HCT116 (cell line): ENCODE measurements at regions not wholly inside any gene's neighbourhood (a gene's known extent, or its start where the extent isn't known, plus 50 kb on each side); places are given as distances from the start of the nearest gene placed in this dataset.
"Not testable (repeated sequence)": the region's sequence is repeated elsewhere in the genome, so short reads cannot be mapped to it uniquely, and the experiment has no call there.

Experiments used
- ATAC-seq: fragments of 200-7000 bp; cut with Tn5 transposase; 2 replicates; pipeline ENCODE4 v1.9.1; 2020; ENCODE audit warnings: mild to moderate bottlenecking, moderate library complexity
- BruUV-seq: library from RNA; stranded (reverse); fragments of 400-500 nt; replicated peaks from 2 replicates; lab custom pipeline; 2021; lab: Mats Ljungman, UMichigan
- CTCF ChIA-PET: fragments of 300-600 bp; sonication (Branson Sonifier 250); formaldehyde crosslinking; loops from one replicate; lab custom pipeline; 2021; ENCODE audit warnings: antibody characterized with exemption; lab: Charles Lee
- POLR2A ChIA-PET: fragments of 300-600, 350-600 bp; sonication (Branson Sonifier 250); formaldehyde crosslinking; loops from one replicate; lab custom pipeline; 2021; ENCODE audit warnings: antibody characterized with exemption; lab: Charles Lee
- RAD21 ChIA-PET, 2 experiments: fragments of 300-600 bp; sonication (Branson Sonifier 250); formaldehyde crosslinking; loops; one replicate each; lab custom pipeline; 2023; ENCODE audit warnings: low total read pairs in 2 of 2; ENCODE audit not compliant: uncharacterized antibody in 2 of 2, unreplicated experiment in 2 of 2, low non-redundant PET in 1 of 2; lab: Charles Lee
- DNase-seq: peaks from one replicate; pipeline ENCODE4 v3.0.0-alpha.2; 2010; ENCODE audit warnings: low read depth, low spot score
- H2AFZ ChIP-seq: fragments of 200-600 bp; shearing (Covaris generic), sonication (generic); 2 replicates; pipeline ENCODE4 v1.6.1; 2017; ENCODE audit warnings: low read depth, mixed run types, mixed read lengths, antibody characterized with exemption, low read length; ENCODE audit not compliant: poor library complexity, severe bottlenecking
- H3K27ac ChIP-seq: 2 replicates; pipeline ENCODE4 v1.5.1; 2012; ENCODE audit warnings: low read depth, low read length
- H3K27me3 ChIP-seq: fragments of 200-600 bp; sonication (generic); 2 replicates; pipeline ENCODE4 v1.6.1; 2016; ENCODE audit warnings: mixed run types, low read length, mixed read lengths; ENCODE audit not compliant: insufficient read depth
- H3K36me3 ChIP-seq, 2 experiments: fragments of 200-500 bp in 1 of 2; fragments of 200-600 bp in 1 of 2; sonication (Bioruptor generic) in 1 of 2; sonication (generic) in 1 of 2; 2 replicates each; pipeline versions ENCODE4 v1.5.1 to v1.6.1; 2014 to 2016; ENCODE audit warnings: low read length in 2 of 2, inconsistent platforms in 1 of 2, mixed read lengths in 1 of 2, mixed run types in 1 of 2; ENCODE audit not compliant: insufficient read depth in 2 of 2, control insufficient read depth in 1 of 2
- H3K4me1 ChIP-seq, 2 experiments: fragments of 200-600 bp in 1 of 2; sonication (generic) in 1 of 2; 2 replicates each; pipeline versions ENCODE4 v1.5.1 to v1.6.1; 2012 to 2017; ENCODE audit warnings: low read length in 2 of 2, inconsistent platforms in 1 of 2, mild to moderate bottlenecking in 1 of 2, mixed read lengths in 1 of 2, mixed run types in 1 of 2, moderate library complexity in 1 of 2; ENCODE audit not compliant: insufficient read depth in 2 of 2, control insufficient read depth in 1 of 2
- H3K4me2 ChIP-seq: fragments of 200-600 bp; sonication (generic); 2 replicates; pipeline ENCODE4 v1.6.1; 2017; ENCODE audit warnings: mixed run types, low read length, mixed read lengths
- H3K4me3 ChIP-seq, 2 experiments: fragments of 200-600 bp in 1 of 2; sonication (generic) in 1 of 2; replicated peaks in 1 of 2; 2 replicates each; pipeline ENCODE4 v1.5.1; 2011 to 2016; ENCODE audit warnings: low read length in 2 of 2, control low read depth in 1 of 2, low read depth in 1 of 2, mild to moderate bottlenecking in 1 of 2, mixed read lengths in 1 of 2, mixed run types in 1 of 2
- H3K79me2 ChIP-seq: fragments of 200-600 bp; sonication (generic); 2 replicates; pipeline ENCODE4 v1.6.1; 2017; ENCODE audit warnings: mild to moderate bottlenecking, mixed run types, low read length, moderate library complexity, mixed read lengths; ENCODE audit not compliant: insufficient read depth
- H3K9ac ChIP-seq: fragments of 200-600 bp; sonication (generic); 2 replicates; pipeline ENCODE4 v1.6.1; 2016; ENCODE audit warnings: low read length, mixed read lengths
- H3K9me2 ChIP-seq: fragments of 200-600 bp; sonication (generic), shearing (Covaris generic); 2 replicates; pipeline ENCODE4 v1.6.1; 2017; ENCODE audit warnings: mixed run types, mild to moderate bottlenecking, moderate library complexity; ENCODE audit not compliant: insufficient read depth
- H3K9me3 ChIP-seq, 2 experiments: fragments of 200-500 bp in 1 of 2; fragments of 200-600 bp in 1 of 2; sonication (Bioruptor generic) in 1 of 2; sonication (generic) in 1 of 2; 2 replicates each; pipeline ENCODE4 v1.6.1; 2014 to 2017; ENCODE audit warnings: low read length in 2 of 2, mixed read lengths in 2 of 2, inconsistent platforms in 1 of 2, low read depth in 1 of 2, mild to moderate bottlenecking in 1 of 2, mixed run types in 1 of 2, moderate library complexity in 1 of 2; ENCODE audit not compliant: control insufficient read depth in 1 of 2, insufficient read depth in 1 of 2
- H4K20me1 ChIP-seq: fragments of 200-600 bp; sonication (generic), shearing (Covaris generic); 2 replicates; pipeline ENCODE4 v1.6.1; 2017; ENCODE audit warnings: mixed run types, mild to moderate bottlenecking, moderate library complexity; ENCODE audit not compliant: insufficient read depth
- CEBPB ChIP-seq: IDR thresholded peaks from 2 replicates; pipeline ENCODE4 v1.6.1; 2012; ENCODE audit warnings: low read depth
- ELF1 ChIP-seq: IDR thresholded peaks from 2 replicates; pipeline ENCODE4 v1.6.1; 2012; ENCODE audit warnings: low read depth, borderline replicate concordance
- FOSL1 ChIP-seq: IDR thresholded peaks from 2 replicates; pipeline ENCODE4 v1.6.1; 2012; ENCODE audit warnings: low read depth
- POLR2AphosphoS5 ChIP-seq: IDR thresholded peaks from 2 replicates; pipeline ENCODE4 v1.6.1; 2011; ENCODE audit warnings: mild to moderate bottlenecking, low read depth, low read length, moderate library complexity
- SIN3A ChIP-seq: IDR thresholded peaks from 2 replicates; pipeline ENCODE4 v1.6.1; 2012; ENCODE audit warnings: low read depth
- SRF ChIP-seq: IDR thresholded peaks from 2 replicates; pipeline ENCODE4 v1.6.1; 2012; ENCODE audit warnings: low read depth
- YY1 ChIP-seq: IDR thresholded peaks from 2 replicates; pipeline ENCODE4 v1.6.1; 2011; ENCODE audit warnings: low read length, low read depth, moderate library complexity, mild to moderate bottlenecking; ENCODE audit not compliant: insufficient replicate concordance; ENCODE audit errors: extremely low read depth
- intact Hi-C: fragments of 100-400 bp; cut with micrococcal nuclease; formaldehyde crosslinking; loops from 2 replicates; pipeline ENCODE4 v1.10.0; 2022

DNA sequence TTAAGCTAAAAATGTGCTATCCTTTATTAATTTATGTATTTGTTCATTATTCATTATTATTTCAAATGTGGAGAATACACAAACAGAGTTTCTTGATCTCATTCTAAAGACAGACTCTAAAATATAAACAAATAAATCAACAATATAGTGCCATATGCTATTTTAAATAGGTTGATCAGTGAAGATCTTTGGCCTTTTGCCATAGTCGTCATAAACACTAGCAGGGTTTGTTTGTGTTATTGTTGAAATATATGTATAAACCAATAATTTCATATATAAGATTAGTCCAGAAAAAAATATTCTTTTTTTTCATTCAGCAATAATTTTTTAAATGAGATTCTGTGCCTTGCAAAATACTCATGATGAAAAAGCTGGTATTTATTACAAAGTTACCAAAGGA, 62.1 kb upstream of the KYNU start:
- ChIA-PET POLR2A (no interaction called here), RAD21 (interaction anchor here in 1 of 2 experiments (0.6 kb wide), 1 partner anchor 346 kb away, joined by 3 read pairs; no protein-coding TSS in a partner anchor), CTCF (no interaction called here)
- Histone ChIP-seq H3K4me3 (no peak overlapping the region), H4K20me1 (no peaks in the 10 kb centered on the region), H3K79me2 (no peaks in the 10 kb centered on the region), H2AFZ (no peak overlapping the region), H3K9ac (no peak overlapping the region), H3K27ac (no peak overlapping the region), H3K4me1 (no peaks in the 10 kb centered on the region), H3K36me3 (no peaks in the 10 kb centered on the region), H3K4me2 (no peak overlapping the region), H3K27me3 (no peaks in the 10 kb centered on the region), H3K9me2 (no peaks in the 10 kb centered on the region), H3K9me3 (no peaks in the 10 kb centered on the region)
- intact Hi-C loops = no loop called here
- ATAC-seq = no peak
- no peak for DNase-seq
- no peak for TF ChIP-seq POLR2AphosphoS5
- no peak for TF ChIP-seq FOSL1
- no peak for TF ChIP-seq YY1
- no peak for TF ChIP-seq SRF
- no TSS peak for BruUV-seq

DNA sequence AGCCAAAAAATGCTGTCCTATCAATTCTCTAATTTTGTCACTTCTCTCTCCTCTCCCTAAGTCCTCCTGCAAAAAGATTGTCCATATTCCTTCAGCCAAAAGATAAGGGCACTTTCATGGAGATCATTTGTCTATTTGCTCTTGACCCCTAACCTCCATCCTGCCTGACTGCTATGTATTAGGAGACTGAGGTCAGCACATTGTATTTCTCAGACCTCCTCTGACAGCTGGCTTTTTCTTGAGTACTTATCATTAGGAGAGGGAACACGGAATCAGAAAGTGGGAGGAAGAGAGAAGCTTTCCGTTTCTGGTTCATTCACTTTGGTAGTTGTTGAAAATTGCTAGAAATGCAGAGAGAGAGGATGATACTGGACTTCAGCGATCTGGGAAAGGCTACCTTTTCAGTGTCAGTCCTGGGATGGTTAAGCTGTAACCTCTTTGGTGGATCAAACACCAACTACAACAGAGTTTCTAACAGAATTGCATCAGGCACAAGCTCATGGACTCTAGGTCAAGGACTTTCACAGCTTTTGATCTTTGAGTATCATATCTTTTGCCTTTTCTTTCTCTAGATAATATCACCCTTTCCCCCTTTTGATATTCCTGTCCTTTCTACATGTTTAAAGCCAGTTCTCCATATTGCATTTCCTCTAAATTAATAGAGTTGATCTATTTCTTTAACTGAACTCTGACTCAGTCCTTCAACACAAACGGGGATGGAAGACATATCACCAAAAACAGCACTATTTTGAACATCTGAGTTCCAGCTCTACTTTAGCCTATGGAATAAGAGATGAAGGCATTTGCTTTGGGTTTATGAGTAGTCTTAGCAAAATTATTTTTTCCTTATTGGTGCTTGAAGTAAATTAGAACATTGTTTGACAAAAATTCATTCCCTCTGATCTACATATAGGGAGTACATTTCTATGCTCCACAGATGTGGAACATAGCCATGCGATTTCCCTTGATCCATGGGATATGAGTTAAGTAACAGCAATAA, 63.3 kb upstream of the KYNU start:
- TF ChIP-seq FOSL1 = no peak
- TF ChIP-seq SRF = no peak
- no peak for TF ChIP-seq SIN3A
- no peak for TF ChIP-seq POLR2AphosphoS5
- TF ChIP-seq ELF1 = no peak
- no peak for TF ChIP-seq CEBPB
- no TSS peak for BruUV-seq
- POLR2A ChIA-PET = interaction anchor here (0.6 kb wide), 1 partner anchor 401 kb away, joined by 5 read pairs; no protein-coding TSS in a partner anchor

DNA sequence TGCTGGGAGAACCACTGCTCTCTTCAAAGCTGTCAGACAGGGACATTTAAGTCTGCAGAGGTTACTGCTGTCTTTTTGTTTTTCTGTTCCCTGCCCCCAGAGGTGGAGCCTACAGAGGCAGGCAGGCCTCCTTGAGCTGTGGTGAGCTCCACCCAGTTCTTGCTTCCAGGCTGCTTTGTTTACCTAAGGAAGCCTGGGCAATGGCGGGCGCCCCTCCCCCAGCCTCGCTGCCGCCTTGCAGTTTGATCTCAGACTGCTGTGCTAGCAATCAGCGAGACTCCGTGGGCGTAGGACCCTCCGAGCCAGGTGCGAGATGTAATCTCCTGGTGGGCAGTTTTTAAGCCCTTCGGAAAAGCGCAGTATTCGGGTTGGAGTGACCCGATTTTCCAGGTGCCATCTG, 65.8 kb upstream of the KYNU start:
- BruUV-seq, H3K27ac ChIP-seq, intact Hi-C loops, H3K36me3 ChIP-seq, H3K79me2 ChIP-seq, H3K9me2 ChIP-seq, H3K9me3 ChIP-seq, DNase-seq, POLR2A ChIA-PET, H3K4me2 ChIP-seq, RAD21 ChIA-PET, H2AFZ ChIP-seq, H3K9ac ChIP-seq, H3K27me3 ChIP-seq, H3K4me1 ChIP-seq, CTCF ChIA-PET, H4K20me1 ChIP-seq, H3K4me3 ChIP-seq, ATAC-seq: not testable (repeated sequence)

More for the DNA sequence above, 63.3 kb upstream of the KYNU start:
- no peak overlapping the region for H3K27ac ChIP-seq
- H3K9me3 ChIP-seq = no peaks in the 10 kb centered on the region
- no peak for ATAC-seq
- H3K9ac ChIP-seq = no peak overlapping the region
- no peaks in the 10 kb centered on the region for H3K36me3 ChIP-seq
- no peaks in the 10 kb centered on the region for H3K4me1 ChIP-seq
- H3K4me3 ChIP-seq = no peak overlapping the region
- no peaks in the 10 kb centered on the region for H3K27me3 ChIP-seq
- H4K20me1 ChIP-seq = no peaks in the 10 kb centered on the region
- H3K9me2 ChIP-seq = no peaks in the 10 kb centered on the region
- DNase-seq = no peak
- CTCF ChIA-PET = no interaction called here
- RAD21 ChIA-PET = no interaction called here
- H2AFZ ChIP-seq = no peak overlapping the region
- H3K79me2 ChIP-seq = no peaks in the 10 kb centered on the region
- H3K4me2 ChIP-seq = no peak overlapping the region
- intact Hi-C loops = no loop called here
